ENCODE measurements at regions not wholly inside any gene's neighbourhood (a gene's known extent, or its start where the extent isn't known, plus 50 kb on each side); places are given as distances from the start of the nearest gene placed in this dataset.
"Not testable (repeated sequence)": the region's sequence is repeated elsewhere in the genome, so short reads cannot be mapped to it uniquely, and the experiment has no call there.

GRCh38 chrX:151042842-151043241, 59.7 kb downstream of the HMGB3 start:
- no peak overlapping the region for H3K4me3 Mint-ChIP-seq
- H3K27me3 Mint-ChIP-seq, result no peaks in the 10 kb centered on the region
- H3K4me1 Mint-ChIP-seq, result no peaks in the 10 kb centered on the region
- intact Hi-C loops (cut with DNase I, micrococcal nuclease), result no loop called here
- H3K9me3 Mint-ChIP-seq (ENCODE audit: low read depth), result no peaks in the 10 kb centered on the region
- no peak overlapping the region for H3K27ac Mint-ChIP-seq
- H3K36me3 Mint-ChIP-seq (ENCODE audit: low read depth), result no peaks in the 10 kb centered on the region
- POLR2A ChIA-PET, result no interaction called here
- CTCF ChIA-PET, result no interaction called here
- ATAC-seq (no peak), DNase-seq (no peak)

- POLR2A ChIA-PET; H3K27ac Mint-ChIP-seq; intact Hi-C loops (cut with DNase I, micrococcal nuclease); H3K27me3 Mint-ChIP-seq; DNase-seq; H3K9me3 Mint-ChIP-seq (ENCODE audit: low read depth); CTCF ChIA-PET; H3K4me3 Mint-ChIP-seq; H3K36me3 Mint-ChIP-seq (ENCODE audit: low read depth); ATAC-seq; H3K4me1 Mint-ChIP-seq: not testable (repeated sequence)
Observed at GRCh38 chrX:151066373-151066772, 83.2 kb downstream of the HMGB3 start.

- intact Hi-C loops (cut with DNase I, micrococcal nuclease), result no loop called here
- DNase-seq (no peak), ATAC-seq (no peak)
- no peaks in the 10 kb centered on the region for H3K9me3 Mint-ChIP-seq (ENCODE audit: low read depth)
- no peak overlapping the region for H3K4me3 Mint-ChIP-seq
- ChIA-PET CTCF (no interaction called here), POLR2A (no interaction called here)
- H3K27me3 Mint-ChIP-seq, result no peaks in the 10 kb centered on the region
- H3K36me3 Mint-ChIP-seq (ENCODE audit: low read depth), result no peaks in the 10 kb centered on the region
- H3K27ac Mint-ChIP-seq, result no peak overlapping the region
- no peaks in the 10 kb centered on the region for H3K4me1 Mint-ChIP-seq
Observed at GRCh38 chrX:151073767-151074166, 90.6 kb downstream of the HMGB3 start.

- H3K36me3 Mint-ChIP-seq (ENCODE audit: low read depth), result no peaks in the 10 kb centered on the region
- H3K9me3 Mint-ChIP-seq (ENCODE audit: low read depth), result no peaks in the 10 kb centered on the region
- intact Hi-C loops (cut with DNase I, micrococcal nuclease), result loop anchor here in 1 of 2 experiments (10.0 kb wide), 1 partner anchor 96 kb away; the partner anchor contains the start of gene HMGB3
- peaks cover 19% of the 10 kb centered on the region for H3K27me3 Mint-ChIP-seq
- H3K4me3 Mint-ChIP-seq, result no peak overlapping the region
- no peak for ATAC-seq
- POLR2A ChIA-PET, result no interaction called here
- H3K4me1 Mint-ChIP-seq, result no peaks in the 10 kb centered on the region
- no peak for DNase-seq
- no peak overlapping the region for H3K27ac Mint-ChIP-seq
- CTCF ChIA-PET, result interaction anchor here (0.7 to 3.7 kb wide), 3 partner anchors 301 to 816 kb away, joined by 3 to 49 read pairs (median 3); no protein-coding TSS in a partner anchor
Observed at GRCh38 chrX:151081016-151081415, 95.4 kb upstream of the GPR50 start.

- peak; percentile 74 for DNase-seq
- intact Hi-C loops (cut with DNase I, micrococcal nuclease), result loop anchor here (1.0 to 10.0 kb wide), 3 partner anchors 98 to 310 kb away; partner anchors contain the start of gene HMGB3 (in 2 of the 2)
- Mint-ChIP-seq H3K27me3 (peaks cover 19% of the 10 kb centered on the region), H3K4me1 (no peaks in the 10 kb centered on the region), H3K36me3 (ENCODE audit: low read depth) (no peaks in the 10 kb centered on the region), H3K27ac (no peak overlapping the region), H3K4me3 (no peak overlapping the region), H3K9me3 (ENCODE audit: low read depth) (no peaks in the 10 kb centered on the region)
- POLR2A ChIA-PET, result no interaction called here
- ATAC-seq, result peak; percentile 76
- CTCF ChIA-PET, result interaction anchor here (0.6 to 3.7 kb wide), 6 partner anchors 296 to 1550 kb away, joined by 3 to 49 read pairs (median 3); no protein-coding TSS in a partner anchor
Observed at GRCh38 chrX:151082077-151082948, 94.1 kb upstream of the GPR50 start.

GRCh38 chrX:151084454-151084853, 91.9 kb upstream of the GPR50 start:
- Mint-ChIP-seq H3K36me3 (ENCODE audit: low read depth) (no peaks in the 10 kb centered on the region), H3K27me3 (peaks cover 17% of the 10 kb centered on the region), H3K4me1 (no peaks in the 10 kb centered on the region), H3K27ac (no peak overlapping the region), H3K4me3 (no peak overlapping the region), H3K9me3 (ENCODE audit: low read depth) (no peaks in the 10 kb centered on the region)
- ATAC-seq (no peak), DNase-seq (no peak)
- CTCF ChIA-PET, result interaction anchor here (0.6 to 0.9 kb wide), 3 partner anchors 142 to 596 kb away, joined by 3 read pairs; no protein-coding TSS in a partner anchor
- POLR2A ChIA-PET, result no interaction called here
- intact Hi-C loops (cut with DNase I, micrococcal nuclease), result loop anchor here in 1 of 2 experiments (10.0 kb wide), 1 partner anchor 100 kb away; the partner anchor contains the start of gene HMGB3

- CTCF ChIA-PET, result interaction anchor here (0.6 to 0.9 kb wide), 3 partner anchors 143 to 595 kb away, joined by 3 read pairs; no protein-coding TSS in a partner anchor
- Mint-ChIP-seq H3K4me3 (no peak overlapping the region), H3K9me3 (ENCODE audit: low read depth) (no peaks in the 10 kb centered on the region), H3K36me3 (ENCODE audit: low read depth) (no peaks in the 10 kb centered on the region), H3K4me1 (no peaks in the 10 kb centered on the region), H3K27ac (no peak overlapping the region), H3K27me3 (peaks cover 19% of the 10 kb centered on the region)
- intact Hi-C loops (cut with DNase I, micrococcal nuclease), result loop anchor here in 1 of 2 experiments (10.0 kb wide), 1 partner anchor 100 kb away; the partner anchor contains the start of gene HMGB3
- no peak for ATAC-seq
- DNase-seq, result no peak
- POLR2A ChIA-PET, result no interaction called here
Observed at GRCh38 chrX:151085207-151085606, 91.2 kb upstream of the GPR50 start.

- Mint-ChIP-seq H3K36me3 (ENCODE audit: low read depth) (no peaks in the 10 kb centered on the region), H3K4me3 (no peak overlapping the region), H3K9me3 (ENCODE audit: low read depth) (no peaks in the 10 kb centered on the region), H3K4me1 (no peaks in the 10 kb centered on the region), H3K27ac (no peak overlapping the region), H3K27me3 (peaks cover 18% of the 10 kb centered on the region)
- no peak for ATAC-seq
- DNase-seq, result no peak
- intact Hi-C loops (cut with DNase I, micrococcal nuclease), result loop anchor here in 1 of 2 experiments (10.0 kb wide), 1 partner anchor 103 kb away; the partner anchor contains the start of gene HMGB3
- ChIA-PET CTCF (no interaction called here), POLR2A (no interaction called here)
Observed at GRCh38 chrX:151088221-151088620, 88.2 kb upstream of the GPR50 start.

GRCh38 chrX:151099001-151099400, 77.4 kb upstream of the GPR50 start:
- H3K4me1 Mint-ChIP-seq, result no peaks in the 10 kb centered on the region
- DNase-seq (no peak), ATAC-seq (no peak)
- ChIA-PET CTCF (no interaction called here), POLR2A (no interaction called here)
- intact Hi-C loops (cut with DNase I, micrococcal nuclease), result no loop called here
- H3K27ac Mint-ChIP-seq, result no peak overlapping the region
- H3K27me3 Mint-ChIP-seq, result peaks cover 3% of the 10 kb centered on the region
- H3K9me3 Mint-ChIP-seq (ENCODE audit: low read depth), result no peaks in the 10 kb centered on the region
- H3K36me3 Mint-ChIP-seq (ENCODE audit: low read depth), result no peaks in the 10 kb centered on the region
- H3K4me3 Mint-ChIP-seq, result no peak overlapping the region

- H3K4me1 Mint-ChIP-seq, result no peaks in the 10 kb centered on the region
- no peaks in the 10 kb centered on the region for H3K36me3 Mint-ChIP-seq (ENCODE audit: low read depth)
- intact Hi-C loops (cut with DNase I, micrococcal nuclease), result no loop called here
- ATAC-seq (no peak), DNase-seq (no peak)
- ChIA-PET CTCF (no interaction called here), POLR2A (no interaction called here)
- peaks cover 7% of the 10 kb centered on the region for H3K27me3 Mint-ChIP-seq
- H3K9me3 Mint-ChIP-seq (ENCODE audit: low read depth), result no peaks in the 10 kb centered on the region
- H3K27ac Mint-ChIP-seq, result no peak overlapping the region
- H3K4me3 Mint-ChIP-seq, result no peak overlapping the region
Observed at GRCh38 chrX:151100799-151101198, 75.6 kb upstream of the GPR50 start.

- H3K4me1 Mint-ChIP-seq; ATAC-seq; POLR2A ChIA-PET; intact Hi-C loops (cut with DNase I, micrococcal nuclease); H3K4me3 Mint-ChIP-seq; CTCF ChIA-PET; H3K27ac Mint-ChIP-seq; H3K9me3 Mint-ChIP-seq (ENCODE audit: low read depth); H3K36me3 Mint-ChIP-seq (ENCODE audit: low read depth); DNase-seq: not testable (repeated sequence)
- H3K27me3 Mint-ChIP-seq, result peaks cover 20% of the 10 kb centered on the region
Observed at GRCh38 chrX:151113200-151113599, 63.2 kb upstream of the GPR50 start.
